ENCODE measurements at regions not wholly inside any gene's neighbourhood (a gene's known extent, or its start where the extent isn't known, plus 50 kb on each side); places are given as distances from the start of the nearest gene placed in this dataset.
"Not testable (repeated sequence)": the region's sequence is repeated elsewhere in the genome, so short reads cannot be mapped to it uniquely, and the experiment has no call there.

DNA sequence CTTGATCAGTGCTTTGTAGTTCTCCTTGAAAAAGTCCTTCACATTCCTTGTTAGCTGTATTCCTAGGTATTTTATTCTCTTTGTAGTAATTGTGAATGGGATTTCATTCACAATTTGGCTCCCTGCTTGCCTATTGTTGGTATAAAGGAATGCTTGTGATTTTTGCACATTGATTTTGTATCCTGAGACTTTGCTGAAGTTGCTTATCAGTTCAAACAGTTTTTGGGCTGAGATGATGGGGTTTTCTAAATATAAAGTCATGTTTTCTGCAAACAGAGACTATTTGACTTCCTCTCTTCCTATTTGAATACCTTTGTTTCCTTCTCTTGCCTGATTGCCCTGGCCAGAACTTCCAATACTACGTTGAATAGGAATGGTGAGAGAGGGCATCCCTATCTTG lies 462.5 kb upstream of the GCFC2 start:
- DNase-seq (ENCODE audit: low read depth, low spot score), result not testable (repeated sequence)

DNA sequence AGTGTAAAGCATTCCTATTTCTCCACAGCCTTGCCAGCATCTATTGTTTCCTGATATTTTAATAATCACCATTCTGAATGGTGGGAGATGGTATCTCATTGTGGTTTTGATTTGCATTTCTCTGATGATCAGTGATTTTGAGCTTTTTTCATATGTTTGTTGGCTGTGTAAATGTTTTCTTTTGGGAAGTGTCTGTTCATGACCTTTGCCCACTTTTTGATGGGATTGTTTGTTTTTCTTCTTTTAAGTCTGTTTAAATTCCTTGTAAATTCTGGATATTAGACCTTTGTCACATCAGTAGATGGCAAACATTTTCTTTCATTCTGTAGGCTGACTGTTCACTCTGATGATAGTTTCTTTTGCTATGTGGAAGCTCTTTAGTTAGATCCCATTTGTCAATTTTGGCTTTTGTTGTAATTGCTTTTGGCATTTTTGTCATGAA lies 461.5 kb upstream of the GCFC2 start:
- DNase-seq (ENCODE audit: low read depth, low spot score), result not testable (repeated sequence)

DNA sequence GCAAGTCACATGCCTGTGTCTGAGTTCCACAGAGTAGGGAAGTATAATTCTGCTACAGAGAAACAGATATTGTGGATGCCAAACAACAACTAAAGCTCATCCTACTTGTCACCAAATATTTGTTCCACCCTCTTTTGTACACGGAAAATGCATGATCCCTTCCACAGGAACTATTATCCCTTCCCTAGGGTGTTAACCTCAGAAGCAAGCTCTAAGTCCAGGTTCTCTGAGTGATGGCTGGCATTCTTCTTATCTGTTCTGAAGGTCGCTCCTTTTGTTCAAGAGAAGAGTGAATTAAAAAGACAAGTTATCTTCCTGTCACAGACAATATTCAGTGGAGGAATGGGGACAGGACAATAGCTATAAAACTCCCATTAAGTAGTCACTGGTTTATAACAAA lies 460.1 kb upstream of the GCFC2 start:
- DNase-seq (ENCODE audit: low read depth, low spot score), result no peak

DNA sequence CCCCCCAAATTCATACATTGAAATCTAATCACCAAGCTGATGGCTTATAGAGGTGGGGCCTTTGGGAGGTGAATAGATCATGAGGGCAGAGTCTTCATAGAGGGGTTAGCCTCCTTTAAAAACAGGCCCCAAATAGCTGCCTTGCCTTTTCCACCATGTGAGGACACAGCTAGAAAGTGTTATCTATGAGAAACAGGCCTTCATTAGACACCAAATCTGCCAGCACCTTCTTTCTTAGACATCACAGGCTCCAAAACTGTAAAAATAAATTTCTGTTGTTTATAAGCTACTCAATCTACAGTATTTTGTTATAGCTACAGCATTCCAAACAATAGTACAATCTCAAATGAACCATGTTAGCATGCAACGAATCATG lies 459.3 kb upstream of the GCFC2 start:
- no peak for DNase-seq (ENCODE audit: low read depth, low spot score)

DNA sequence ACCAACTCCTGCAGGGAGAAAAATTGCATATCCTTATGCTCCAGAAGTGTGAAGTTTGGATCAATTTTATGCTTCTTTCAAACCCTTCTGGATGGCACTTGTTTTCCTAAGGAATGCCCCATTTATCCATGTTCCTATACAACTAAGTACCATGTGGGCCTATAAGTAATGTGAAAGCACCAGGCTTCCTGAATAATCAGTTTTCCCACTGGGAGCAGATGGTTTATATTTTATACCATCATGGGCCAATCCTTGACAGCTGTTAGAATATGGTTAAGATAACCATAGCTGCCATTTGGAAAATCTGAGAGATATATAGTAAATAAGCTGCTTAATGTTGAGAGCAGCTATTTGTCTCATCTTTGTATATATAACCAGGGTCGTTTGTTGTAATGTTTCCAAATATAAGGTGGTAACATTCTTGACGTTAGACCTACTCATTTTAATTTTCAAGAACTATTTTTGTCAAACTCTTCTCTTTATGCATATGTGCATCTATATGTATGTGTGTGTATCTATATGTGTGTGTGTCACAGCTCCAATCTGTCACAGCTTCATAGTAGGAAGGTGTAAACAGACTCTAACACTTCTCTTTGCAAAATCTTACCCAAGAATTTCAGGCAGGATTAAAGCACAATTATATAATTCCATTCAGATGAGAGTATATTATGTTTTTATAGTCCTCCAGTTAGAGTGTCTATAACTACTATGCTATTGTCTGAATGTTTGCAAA lies 458.7 kb upstream of the GCFC2 start:
- DNase-seq (ENCODE audit: low read depth, low spot score), result no peak

DNA sequence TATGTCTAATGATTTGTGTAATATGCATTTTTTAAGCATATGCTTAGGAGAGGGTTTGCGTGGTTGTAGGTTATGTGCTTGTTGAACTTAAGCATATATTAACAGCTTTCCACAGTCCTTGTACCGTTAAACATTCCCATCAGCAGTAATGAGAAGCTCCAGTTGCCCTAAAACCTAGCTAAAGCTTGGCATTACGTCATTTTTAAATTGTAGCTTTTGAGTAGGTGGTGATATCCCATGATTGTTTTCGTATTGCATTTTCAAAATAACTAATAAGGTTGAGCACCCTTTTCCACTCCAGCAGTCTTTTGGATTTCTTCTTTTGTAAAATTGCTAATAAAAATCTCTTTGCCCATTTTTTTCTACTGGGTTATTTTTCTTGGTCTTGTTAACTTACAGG lies 453.1 kb upstream of the GCFC2 start:
- no peak for DNase-seq (ENCODE audit: low read depth, low spot score)

DNA sequence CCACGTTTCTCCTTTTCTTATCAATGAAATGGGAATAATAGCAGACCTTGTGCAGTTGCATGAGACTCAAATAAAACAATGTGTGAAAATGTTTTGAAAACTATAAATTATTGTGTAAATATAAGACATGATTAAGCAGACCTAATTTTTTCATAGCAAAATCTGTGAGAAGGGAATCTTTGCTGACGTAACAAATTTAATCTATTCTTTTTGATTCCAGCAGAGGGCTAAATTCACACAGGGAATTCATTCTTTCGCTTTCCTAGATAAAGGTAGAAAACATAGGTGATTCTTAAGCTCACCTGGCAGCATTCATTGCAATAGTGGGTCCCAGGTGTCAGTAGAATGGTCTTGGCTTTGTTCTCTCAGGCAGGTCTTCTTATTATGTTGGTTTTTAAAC lies 450.0 kb upstream of the GCFC2 start:
- no peak for DNase-seq (ENCODE audit: low read depth, low spot score)

DNA sequence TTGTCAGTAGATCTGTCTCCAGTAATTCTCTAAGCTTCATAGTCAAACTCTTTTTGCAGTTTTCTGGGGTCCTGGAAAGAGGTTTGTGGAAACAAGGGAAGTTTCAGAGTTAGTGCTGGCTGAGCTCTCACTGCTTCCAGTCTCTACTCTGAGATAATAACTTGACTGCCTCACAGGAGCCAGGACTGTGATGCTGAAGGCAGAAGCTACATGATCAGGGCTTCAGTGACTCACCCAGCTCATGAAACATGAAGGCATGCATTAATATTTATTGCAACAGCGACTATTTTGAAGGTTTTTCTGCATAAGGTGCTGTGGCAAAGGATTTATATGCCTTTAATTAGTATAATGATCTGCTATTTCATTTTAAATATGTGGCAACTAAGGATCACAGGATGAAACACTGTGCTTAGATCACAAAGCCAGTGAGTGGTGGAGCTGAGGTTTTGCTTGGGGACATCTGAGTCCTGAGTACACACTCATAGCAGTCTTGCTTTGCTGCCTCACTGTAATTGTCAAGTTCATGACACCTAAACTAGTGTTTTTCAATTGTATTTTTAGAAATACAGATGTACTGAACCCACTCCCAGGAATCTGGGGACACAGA lies 448.4 kb upstream of the GCFC2 start:
- no peak for DNase-seq (ENCODE audit: low read depth, low spot score)

DNA sequence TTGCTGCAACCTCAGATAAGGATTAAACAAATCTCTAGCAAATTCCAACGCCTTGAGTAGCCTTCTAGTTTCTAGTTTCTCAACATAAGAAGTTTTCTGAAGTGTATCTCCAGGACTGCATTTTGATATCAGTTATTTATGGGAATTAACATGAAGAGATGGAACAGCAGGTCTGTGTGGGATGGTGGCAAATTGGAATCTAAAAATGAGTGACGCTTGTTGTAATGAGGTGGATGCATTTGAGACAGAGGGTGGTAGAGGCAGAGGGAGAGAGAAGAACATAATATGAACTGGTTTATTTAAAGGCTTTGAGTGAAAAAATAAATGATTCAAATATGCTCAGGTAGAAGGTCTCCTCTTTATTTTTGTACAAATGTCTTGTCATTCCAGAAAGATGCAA lies 446.8 kb upstream of the GCFC2 start:
- DNase-seq (ENCODE audit: low read depth, low spot score), result no peak

DNA sequence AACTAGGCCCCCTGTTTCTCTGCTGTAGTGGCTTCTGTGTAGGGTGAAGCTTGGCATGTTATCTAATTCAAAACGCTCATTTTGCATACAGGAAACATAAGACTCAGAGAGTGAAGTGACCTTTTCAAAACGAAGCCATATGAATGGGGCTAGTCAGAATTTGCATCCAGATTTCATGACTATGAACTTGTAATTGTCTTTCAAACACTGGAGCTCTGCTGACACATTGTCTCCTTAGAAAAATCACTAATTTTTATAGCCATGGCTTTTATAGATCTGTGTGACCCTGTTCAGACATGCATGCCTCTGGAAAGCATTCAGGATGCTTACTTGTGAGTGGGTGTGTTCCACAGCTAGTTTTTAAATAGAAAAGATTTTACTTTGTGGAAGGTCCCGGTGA lies 444.3 kb upstream of the GCFC2 start:
- no peak for DNase-seq (ENCODE audit: low read depth, low spot score)

DNA sequence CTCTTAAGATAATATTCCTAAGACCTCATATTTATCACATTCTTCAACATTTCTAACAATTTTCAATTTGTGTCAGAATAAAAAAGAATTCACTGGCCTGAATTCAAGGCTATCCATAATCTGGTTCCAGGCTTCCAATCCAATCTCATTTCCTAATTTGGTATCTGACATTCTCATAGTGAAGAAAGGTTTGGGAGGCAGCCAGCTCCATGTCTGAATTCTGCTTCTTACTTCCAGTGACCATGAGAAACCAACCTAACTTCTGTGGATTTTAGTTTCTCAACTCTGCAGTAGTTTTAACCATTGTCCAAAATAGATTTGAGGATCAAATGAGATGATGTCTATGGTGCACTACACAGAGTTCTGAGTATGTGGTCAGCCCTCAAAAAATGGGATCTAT lies 439.1 kb upstream of the GCFC2 start:
- no peak for DNase-seq (ENCODE audit: low read depth, low spot score)

DNA sequence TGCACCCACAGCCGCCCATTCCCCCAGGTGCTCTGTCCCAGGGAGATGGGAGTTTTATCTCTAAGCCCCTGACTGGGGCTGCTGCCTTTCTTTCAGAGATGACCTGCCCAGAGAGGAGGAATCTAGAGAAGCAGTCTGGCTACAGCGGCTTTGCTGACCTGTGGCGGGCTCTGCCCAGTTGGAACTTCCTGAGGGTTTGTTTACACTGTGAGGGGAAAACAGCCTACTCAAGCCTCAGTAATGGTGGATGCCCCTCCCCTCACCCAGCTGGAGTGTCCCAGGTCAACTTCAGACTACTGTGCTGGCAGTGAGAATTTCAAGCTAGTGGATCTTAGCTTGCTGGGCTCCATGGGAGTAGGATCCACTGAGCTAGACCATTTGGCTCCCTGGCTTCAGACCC lies 428.6 kb upstream of the GCFC2 start:
- not testable (repeated sequence) for DNase-seq (ENCODE audit: low read depth, low spot score)

DNA sequence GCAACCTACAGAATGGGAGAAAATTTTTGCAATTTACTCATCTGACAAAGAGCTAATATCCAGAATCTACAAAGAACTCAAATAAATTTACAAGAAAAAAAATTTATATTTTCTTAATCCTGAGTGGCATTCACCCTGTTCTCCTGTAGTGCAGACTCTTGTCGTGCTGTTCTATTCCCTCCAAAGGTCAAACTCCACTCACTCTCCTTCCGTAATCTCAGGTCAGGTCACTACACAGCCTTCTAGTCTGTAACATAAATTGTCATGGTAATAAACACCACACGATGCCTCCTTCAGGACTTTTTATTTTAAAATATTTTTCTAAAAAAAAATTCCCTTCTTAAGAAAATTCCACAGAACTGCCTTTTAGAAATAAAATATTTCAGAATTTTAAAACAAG lies 417.9 kb upstream of the GCFC2 start:
- DNase-seq (ENCODE audit: low read depth, low spot score), result no peak

DNA sequence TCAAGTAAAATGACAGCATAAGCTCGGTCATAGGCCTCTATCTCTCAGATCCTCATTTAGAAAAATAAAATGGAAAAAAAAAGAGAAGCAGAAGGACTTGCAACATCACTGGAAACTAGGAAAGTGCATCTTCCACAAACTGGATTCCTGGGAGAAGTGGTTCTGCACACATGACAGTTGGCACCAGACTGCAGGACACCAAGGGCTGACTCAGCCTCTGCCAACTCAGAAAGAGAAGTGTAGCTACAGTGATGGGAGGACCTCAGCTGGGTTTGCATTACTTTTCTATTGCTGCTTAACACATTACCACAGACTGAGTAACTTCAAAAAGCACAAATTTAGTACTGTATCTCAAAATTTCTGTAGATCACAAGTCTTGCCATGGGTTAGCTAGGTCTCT lies 409.5 kb upstream of the GCFC2 start:
- no peak for DNase-seq (ENCODE audit: low read depth, low spot score)

DNA sequence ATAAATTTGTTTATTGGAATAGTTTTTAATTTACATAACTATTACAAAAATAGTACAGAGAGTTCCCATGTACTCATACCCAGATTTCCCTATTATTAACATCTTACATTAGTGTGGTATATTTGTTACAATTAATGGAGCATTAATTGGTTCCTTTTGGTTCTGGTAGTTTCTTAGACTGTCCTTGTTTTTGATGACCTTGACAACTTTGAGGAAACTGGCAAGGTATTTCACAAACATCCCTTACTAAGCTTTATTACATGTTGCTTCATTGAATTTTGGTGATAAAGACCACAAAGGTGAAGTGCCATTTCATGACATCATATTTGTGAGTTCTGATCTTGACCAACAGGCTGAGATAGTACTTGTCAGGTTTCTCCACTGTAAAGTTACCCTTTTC lies 379.0 kb upstream of the GCFC2 start:
- DNase-seq (ENCODE audit: low read depth, low spot score), result no peak

DNA sequence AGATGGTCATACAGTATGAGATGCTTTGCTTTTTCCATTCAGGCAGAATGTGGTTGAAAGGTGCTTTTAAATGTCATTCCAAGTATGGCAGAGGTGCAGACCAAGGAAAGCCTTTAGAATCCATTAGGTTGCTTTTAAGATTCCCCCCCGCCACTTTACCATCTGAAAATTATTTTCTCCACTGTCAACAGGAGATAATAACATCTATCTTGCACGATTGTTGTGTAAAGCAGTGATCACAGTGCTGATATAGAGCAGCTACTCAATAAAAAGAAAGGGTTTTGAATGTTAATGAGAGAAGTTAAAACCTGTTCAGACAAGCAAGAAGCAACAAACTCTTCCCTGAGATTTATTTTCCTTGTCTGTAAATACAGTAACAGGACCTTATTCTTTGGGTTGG lies 372.5 kb upstream of the GCFC2 start:
- no peak for DNase-seq (ENCODE audit: low read depth, low spot score)

DNA sequence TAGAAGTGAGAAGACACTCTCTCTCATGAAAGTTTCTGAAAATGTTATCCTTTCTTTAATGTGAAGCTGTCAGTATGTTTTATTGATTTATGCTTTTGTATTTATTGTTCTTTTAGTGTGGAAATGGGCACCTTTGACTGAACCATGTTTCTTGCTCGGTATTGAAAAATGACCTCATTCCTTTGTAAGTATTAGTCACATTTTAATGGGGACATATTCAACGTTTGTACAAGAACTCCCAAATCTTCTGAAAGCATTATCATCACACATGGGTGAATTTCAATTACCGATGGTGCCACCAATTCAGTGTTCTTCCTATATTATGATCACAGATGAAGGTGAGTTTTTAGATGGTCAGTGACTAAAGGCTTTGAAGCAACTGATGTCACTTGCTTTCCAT lies 371.8 kb upstream of the GCFC2 start:
- DNase-seq (ENCODE audit: low read depth, low spot score), result no peak

DNA sequence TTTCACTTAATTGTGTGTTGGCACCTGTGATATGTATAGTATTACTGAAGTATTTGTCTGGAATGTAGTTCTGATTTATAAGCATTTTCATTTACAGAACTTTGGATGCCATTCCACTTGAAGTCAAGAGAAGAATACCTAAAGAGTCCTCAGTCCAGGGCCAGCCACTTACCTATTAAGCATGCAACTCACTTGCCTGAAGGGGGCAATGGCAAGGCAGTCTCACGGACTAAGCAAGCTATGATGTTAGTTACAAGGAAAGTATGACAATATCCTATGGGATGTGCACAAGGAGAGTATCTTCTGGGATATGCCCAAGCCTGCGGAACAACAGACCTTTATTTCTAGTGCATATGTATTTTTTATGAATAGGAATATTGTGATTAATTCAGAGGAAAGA lies 369.4 kb upstream of the GCFC2 start:
- no peak for DNase-seq (ENCODE audit: low read depth, low spot score)

DNA sequence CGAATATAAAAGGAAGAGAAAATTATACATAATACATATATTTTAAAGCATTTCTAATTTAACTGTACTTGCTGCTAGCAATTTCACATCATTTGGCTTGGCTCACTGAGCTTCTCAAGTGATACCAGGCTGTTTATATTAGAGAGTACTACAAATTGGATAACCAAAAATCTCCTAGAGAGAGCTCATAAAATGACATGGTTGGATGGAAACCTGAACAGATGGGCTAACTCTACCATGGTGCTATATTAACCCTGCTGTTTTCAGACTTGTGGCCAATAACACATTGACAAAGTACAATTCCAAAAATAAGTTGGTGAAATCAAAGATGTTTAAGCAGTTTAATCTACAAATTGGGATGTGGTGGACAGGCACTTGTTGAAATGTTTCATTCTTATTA lies 364.4 kb upstream of the GCFC2 start:
- no peak for DNase-seq (ENCODE audit: low read depth, low spot score)

DNA sequence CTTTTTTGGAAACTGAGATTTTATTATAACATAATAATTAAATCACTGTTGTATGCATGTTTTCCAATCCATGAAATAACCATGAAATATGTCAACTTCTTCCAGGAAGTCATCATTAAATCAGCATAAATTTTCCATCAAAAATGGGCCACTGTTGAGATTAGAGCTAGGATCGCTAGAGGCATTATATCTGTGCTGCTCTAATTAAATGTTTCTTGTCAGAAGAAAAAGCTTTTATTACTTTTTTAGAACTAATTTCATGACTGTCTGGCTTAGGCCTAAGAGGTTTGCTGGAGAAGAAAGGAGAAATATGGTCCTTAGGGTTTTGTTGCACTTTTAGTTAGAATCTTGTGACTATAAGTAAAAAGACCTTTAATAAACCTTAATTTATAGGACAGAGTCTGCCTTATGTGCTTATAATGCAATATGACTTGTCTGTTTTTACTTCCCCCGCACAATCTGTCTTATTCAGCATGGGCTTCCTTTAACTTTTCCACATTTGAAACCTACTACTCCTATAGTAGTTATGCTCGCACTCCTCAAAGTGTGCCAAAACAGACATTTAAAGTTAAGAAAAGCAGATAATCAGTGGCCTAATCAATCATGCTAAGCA lies 363.4 kb upstream of the GCFC2 start:
- no peak for DNase-seq (ENCODE audit: low read depth, low spot score)

DNA sequence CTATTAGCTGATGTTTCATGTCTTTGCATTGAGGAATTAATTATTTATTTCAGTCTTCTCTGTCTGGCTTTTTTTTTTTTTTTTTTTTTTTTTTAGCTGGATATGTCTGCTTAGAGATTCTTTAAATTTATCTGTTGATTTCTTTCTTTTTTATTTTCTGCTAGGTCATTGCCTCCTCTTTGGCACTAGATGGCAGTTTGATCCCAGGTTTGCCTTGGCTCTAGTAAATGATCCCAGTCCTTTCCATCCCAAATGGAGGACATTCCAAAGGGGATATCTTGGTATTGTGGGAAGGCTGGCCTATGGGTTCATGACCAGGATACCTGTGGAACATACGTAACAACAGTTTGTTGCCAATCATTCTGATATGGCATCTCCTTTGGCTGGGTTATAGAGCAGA lies 339.5 kb upstream of the GCFC2 start:
- no peak for DNase-seq (ENCODE audit: low read depth, low spot score)

DNA sequence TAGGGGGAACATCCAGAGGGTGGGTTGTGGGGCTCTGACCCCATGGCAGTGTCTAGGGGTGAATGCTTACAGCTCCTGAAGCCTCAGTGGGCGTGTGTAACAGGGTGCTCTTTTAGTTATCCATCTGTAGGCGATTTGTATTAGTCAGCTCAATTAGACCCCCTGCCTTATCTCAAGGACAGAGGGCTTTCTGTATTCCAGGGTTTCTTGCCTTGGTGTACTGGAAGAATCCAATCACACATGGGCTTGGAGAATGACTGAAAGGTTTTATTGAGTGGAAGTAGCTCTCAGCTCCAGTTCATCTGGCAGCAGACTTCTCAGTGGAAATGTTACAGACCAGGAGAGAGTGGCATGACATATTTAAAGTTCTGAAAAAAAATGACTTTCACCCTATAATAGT lies 334.0 kb upstream of the GCFC2 start:
- no peak for DNase-seq (ENCODE audit: low read depth, low spot score)

DNA sequence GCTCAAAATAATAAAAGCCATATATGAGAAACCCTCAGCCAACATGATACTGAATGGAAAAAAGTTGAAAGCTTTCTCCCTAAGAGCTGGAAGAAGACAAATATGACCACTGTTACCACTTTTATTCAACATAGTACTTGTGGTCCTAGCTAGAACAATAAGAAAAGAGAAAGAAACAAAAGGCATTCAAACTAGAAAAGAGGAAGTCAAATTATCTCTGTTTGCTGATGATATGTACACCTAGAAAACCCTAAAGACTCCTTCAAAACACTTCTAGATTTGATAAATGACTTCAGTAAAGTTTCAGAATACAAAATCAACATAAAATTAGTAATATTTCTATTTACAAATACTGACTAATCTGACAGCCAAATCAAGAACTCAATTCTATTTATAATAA lies 328.8 kb upstream of the GCFC2 start:
- DNase-seq (ENCODE audit: low read depth, low spot score), result no peak
